SK-MEL-5 (cell line): ENCODE measurements at regions not wholly inside any gene's neighbourhood (a gene's known extent, or its start where the extent isn't known, plus 50 kb on each side); places are given as distances from the start of the nearest gene placed in this dataset.

Experiments
- DNase-seq: peaks from one replicate; pipeline ENCODE4 v3.0.0-alpha.2; 2016; ENCODE audit warnings: low read depth, low spot score
- in situ Hi-C: cut with HindIII; loops from 2 replicates; pipeline ENCODE4 v1.10.0; 2016; ENCODE audit warnings: low sequenced_read_pairs, high pct_unique_total_duplicates, low pct_unique_long_range_greater_than_20kb

DNA sequence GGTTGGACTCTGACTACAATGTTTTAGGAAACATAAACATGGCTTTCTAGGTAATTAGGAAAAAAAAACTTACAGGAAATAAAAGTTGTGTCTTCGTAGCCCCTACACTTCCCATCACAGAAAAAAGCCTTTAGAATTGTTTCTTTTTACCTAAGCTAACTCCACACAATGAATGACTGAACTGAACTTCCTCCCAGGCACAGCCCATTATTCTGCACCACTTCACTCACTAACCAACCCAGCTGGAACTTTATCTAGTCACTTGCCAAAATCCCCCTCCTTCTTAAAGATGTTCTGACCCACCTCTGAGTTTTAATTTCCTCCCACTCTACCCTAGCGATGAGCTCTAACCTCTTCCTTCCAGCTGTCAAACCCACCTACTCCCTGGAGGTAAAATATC, 91.7 kb upstream of the MEOX2 start:
- no peak for DNase-seq
- in situ Hi-C loops = no loop called here

DNA sequence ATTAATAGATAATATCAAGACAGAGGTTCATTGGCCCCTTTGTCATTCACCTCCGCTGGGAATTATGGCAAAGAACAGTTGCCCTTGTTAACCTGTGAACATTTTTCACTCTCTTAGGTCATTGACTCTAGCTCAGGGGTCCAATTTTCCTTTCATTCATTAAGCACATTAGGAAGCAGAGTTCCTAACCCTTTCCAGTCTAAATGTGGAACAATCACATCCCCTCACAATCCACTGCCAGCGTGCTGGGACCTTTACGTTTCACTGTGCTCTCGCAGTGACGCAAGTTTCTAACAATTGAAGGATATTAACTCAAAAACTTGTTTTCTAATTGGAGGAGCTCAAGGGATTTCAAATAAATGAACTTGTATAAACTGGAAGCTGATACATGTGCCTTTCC, 79.3 kb upstream of the MEOX2 start:
- in situ Hi-C loops = no loop called here
- DNase-seq = no peak

DNA sequence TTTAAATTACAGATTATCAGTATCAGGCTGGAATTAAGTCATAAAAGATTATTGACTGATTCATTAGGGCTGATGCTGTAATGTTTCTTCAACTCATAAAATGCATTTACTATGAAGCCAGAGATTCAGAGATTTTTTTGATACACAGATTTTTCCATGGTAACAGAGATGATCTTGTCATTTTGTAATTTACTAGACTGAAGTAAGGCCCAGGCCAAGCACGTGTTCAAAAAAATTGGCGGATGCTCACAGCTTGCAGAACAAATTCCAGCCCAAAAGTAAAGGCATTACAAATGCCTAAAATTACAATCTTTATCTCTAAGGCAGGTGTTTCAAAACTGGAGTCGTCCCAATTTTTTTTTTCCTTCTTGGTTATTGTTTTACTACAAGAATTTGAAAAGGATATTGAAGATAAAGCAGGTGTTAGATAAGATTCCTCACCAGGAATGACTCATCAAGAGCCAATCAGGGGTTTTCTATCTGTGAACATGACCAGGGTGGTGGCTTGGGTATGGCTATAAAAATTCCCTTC, 78.4 kb upstream of the MEOX2 start:
- DNase-seq = no peak
- in situ Hi-C loops = no loop called here

DNA sequence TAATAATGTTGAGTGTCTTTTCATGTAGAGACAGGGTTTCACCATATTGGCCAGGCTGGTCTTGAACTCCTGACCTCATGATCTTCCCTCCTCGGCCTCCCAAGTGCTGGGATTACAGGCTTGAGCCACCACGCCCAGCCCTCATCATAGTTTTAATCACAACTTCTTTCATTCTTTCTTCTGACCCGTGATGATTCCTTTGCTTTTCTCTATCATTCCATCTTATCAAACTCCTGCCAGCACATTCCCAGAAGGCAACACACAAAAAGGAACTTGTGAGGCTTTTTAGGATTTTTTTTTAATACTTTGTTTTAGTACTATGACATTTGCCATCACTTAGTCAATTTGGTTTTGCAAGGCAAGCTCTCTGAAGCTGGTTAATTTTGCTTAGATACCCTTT, 77.5 kb upstream of the MEOX2 start:
- in situ Hi-C loops = no loop called here
- DNase-seq = no peak

DNA sequence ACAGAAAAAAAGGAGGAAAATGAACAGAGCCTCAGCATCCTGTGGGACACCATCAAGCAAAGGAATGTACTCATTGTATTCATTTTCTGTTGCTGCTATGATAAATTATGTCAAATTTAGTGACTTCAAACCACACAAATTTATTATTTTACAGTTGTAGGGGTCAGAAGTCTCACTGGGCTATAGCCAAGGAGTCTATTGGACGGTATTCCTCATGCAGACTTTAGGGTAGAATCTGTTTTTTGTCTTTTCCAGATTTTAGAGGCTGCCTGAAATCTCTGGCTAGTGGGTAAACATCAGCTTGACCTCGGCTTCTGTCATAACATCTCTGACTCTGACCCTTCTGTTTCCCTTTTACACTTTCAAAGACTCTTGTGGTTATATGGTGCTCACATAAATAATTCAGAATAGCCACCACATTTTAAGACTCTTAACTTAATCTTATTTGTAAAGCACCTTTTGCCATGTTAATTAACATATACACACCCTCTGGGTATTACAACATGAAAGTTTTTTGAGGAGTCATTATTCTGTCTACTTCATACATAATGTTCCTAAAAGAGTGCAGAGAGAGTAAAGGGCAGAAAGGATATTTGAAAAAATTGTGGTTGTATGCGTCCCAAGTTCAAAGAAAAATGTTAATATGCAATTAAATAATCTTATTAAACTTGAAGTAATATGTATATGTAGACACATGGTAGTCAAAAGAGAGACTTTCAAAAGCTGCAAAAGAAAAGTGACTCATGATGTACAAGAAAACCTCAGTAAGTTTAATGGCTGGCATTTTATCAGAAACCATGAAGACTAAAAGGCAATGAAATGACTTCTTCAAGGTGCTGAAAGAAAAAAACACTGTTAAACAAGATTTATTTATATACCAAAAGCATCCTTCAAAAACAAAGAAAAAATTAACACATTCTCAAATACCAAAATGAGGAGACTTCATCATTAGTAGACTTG, 70.8 kb upstream of the MEOX2 start:
- in situ Hi-C loops = no loop called here
- DNase-seq = no peak

DNA sequence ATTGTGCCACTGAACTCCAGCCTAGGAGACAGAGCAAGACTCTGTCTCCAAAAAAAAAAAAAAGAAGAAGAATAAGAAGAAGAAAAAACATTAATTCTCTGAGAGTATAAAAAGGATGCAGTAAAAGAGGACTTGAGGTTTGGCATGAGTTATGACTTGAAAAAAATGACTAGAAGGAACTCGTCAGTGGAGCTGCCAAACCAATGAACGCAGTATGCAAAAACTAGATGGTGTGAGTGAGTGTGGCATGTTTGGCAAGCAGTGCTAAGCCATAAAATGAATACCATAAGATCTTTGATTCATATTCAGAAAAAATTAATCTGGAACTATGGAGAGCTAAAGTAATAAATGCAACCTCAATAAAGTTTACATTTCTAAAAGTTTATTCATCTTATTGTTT, 68.6 kb upstream of the MEOX2 start:
- DNase-seq = no peak
- in situ Hi-C loops = no loop called here

DNA sequence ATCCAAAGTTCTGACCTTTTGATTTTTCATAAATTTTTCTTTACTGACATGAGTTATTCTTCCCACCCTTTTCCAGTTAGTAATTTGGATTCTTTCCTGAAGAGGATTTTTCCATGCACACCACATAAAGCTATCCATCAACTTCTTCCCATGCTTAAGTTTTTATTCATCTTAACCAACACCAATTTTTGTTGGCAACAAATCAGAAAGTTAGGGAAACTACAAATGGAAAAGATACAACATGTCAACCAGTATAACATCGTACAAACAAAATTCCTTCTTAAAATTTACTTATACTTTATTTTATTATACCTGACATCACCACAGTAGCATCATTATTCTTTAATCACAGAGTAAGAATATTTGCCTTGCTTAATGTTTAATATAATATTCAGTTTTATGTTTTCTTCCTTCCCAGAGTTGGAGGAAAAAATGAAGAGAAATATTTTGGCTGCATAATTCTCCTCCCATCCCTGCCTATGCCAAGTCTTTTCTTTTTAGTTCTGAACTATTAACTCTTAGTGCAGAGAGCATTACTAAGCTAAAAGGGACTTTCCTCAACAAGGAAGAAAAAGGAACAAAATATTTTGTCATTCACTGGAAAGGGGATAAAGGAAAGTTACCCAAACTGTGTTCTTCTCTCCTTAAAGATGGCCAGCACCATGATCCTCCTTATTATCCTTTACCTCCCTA, 67.5 kb upstream of the MEOX2 start:
- no peak for DNase-seq
- in situ Hi-C loops = no loop called here

DNA sequence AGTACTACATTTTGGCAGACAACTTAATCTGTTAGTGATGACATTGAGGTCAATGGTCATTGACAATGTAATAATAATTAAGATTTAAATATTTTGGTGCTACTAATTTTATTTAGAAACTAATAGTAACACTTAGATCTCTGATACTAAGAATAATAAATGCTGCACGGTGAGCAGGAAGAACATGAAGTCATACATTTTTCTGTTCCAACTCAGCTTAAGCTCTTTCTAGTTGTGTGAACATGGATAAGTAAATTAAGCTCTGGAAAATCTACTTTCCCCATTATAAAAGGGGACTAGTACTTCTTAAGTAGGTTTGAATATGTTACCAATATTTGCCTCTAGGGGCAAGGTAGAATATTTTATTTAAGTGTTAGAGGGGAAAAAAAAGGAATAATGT, 65.9 kb upstream of the MEOX2 start:
- no peak for DNase-seq
- in situ Hi-C loops = no loop called here

DNA sequence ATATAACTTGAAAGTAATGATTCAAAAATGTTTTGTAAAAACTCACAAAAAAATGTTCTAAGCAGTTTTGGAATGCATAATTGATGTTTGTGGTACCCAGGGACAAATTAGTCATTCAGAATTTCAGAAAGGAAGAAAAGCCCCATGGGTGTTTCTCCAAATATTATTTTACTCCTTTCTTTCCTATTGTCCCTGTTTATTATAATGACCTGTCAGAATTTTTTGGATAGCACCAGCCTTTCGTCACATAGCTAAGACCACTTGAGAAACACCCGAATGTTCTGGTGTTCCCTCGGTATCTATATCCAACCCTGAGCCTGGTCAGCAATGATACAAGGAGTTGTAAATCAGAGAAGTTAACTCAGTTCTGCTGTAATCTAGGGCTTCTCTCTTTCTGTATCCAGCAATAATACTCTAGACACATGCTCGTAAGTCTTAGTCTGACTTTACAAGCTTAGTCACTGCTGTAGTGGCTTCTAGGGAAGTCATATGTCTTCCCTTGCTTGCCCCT, 64.8 kb upstream of the MEOX2 start:
- in situ Hi-C loops = no loop called here

DNA sequence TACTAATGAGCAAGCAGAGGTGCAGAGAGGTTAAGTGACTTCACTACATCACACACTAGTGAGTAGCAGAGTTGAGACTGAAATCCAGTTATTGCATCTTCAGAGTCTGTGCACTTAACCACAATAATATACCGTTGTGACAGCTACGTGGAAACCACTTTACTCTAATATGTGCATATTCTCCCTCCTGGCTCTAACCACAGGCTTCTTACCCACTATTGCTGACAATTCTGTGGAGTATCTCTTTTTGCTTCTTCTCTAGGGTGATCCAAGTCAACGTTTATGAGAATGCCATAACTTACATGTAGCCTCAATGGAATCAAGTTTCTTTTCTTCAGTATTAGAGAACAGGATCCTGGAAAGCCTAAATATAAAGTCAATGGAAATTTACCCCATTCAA, 64.2 kb upstream of the MEOX2 start:
- in situ Hi-C loops = no loop called here
- no peak for DNase-seq

More for the DNA sequence above, 64.8 kb upstream of the MEOX2 start:
- DNase-seq = no peak

DNA sequence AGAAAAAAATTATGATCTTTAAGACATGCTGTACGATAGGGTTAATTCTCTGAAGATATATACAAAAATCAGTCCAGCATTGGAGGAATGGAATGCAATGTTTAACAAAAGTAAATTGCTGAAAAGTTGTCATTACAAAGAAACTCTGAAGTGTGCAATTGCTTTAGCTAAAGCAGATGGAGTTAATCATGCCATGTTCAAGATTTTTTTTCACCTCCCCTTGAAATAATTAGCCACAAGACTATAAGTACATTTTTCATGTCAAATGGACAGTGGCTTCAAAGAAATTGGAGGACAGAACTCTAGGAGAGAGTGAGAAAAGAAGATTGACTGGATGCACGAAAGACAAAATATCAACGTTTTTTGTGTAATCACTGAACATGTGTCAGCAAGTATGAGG, 63.1 kb upstream of the MEOX2 start:
- DNase-seq = no peak
- in situ Hi-C loops = no loop called here

DNA sequence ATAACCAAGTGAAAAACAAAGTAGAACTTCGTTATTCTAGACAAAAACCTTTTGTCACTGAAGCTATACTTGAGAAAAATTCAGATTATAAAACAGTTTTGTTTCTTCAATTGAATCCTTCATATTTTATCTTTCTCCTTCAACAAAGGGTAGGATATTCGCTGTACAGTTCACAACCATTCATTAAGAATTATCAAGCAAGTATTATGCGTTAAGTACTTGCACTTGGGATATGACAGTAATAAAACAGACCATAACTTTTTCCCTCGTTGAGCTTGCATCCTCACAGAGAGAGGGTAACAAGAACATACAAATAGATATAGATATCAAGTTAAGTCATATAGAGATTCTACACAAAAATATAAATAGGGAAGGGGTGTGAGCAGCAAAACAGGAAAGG, 61.2 kb upstream of the MEOX2 start:
- DNase-seq = no peak
- in situ Hi-C loops = no loop called here

DNA sequence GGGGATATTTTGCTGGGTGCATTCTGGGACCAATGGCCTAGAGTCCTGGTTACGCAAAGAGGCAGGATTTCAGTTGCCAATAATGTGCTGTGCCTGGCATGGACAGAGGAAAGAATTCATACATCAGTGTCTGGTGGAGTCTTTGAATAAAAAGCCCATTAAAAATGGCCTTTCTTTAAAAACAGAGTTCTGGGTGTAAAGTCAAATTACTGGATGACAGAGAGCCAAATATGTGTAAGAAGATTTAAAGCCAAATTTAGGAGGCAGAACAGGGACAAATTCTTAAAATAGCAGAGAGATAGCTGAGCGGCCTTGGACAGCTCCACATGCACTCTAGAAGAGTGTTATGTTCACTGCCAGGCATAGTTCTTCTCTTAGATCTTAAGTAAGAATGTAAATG, 60.8 kb upstream of the MEOX2 start:
- no peak for DNase-seq
- in situ Hi-C loops = no loop called here

DNA sequence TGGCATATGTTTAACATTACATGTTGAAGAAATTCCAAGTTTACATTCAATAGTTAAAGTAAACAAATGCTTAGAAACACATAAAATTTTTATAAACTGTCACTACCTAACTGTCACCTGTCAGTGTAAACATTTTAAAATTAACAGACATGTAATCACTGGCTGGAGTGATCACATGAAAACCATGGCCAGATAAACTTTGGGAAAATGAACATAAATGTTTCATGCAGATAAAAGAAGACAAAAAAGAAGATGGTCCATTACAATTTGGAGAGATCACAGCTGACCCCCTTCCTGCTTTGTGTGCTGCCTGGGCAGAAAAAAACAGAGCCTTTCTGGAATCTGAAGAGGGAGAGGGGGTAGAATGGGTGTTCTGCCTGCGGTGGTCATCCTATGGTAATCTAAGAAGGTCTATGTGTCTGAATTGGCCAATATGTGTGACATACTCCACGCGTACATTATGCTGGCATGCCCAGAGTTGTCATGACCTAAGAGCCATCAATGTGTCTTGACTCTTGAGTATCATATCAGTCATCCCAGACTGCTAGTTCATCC, 57.5 kb upstream of the MEOX2 start:
- DNase-seq = no peak
- in situ Hi-C loops = no loop called here

DNA sequence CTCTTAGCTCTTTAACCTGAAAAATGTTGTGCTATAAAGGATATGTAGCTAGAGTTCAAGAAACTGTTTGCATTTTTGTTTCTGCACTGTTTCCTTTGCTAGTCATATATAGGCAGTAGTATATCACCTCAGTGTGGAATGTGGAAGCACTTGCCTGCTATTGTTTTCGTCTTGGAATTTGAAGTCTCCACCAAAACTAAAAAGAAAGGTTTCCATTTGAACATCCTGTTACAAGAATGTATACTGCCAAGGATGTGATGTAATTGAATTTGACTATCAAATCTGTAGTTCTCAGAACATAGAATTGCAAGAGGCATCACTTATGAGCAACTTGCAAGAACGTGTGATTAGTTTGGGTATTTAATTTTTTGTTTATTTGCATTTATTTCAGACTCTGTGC, 51.1 kb upstream of the MEOX2 start:
- in situ Hi-C loops = no loop called here
- DNase-seq = no peak
